Activated CD4-positive, CD25-positive, alpha-beta regulatory T cell treated with anti-CD3 and anti-CD28 coated beads, Interleukin-2, amount 50 U/mL, for 24 hours (primary cell): ENCODE measurements at regions not wholly inside any gene's neighbourhood (a gene's known extent, or its start where the extent isn't known, plus 50 kb on each side); places are given as distances from the start of the nearest gene placed in this dataset.

Experiments
- ATAC-seq, 2 donors: fragments of 150-1000 bp; cut with Tn5 transposase; one replicate each; pipeline ENCODE4 v1.10.0; 2021; ENCODE audit warnings: mild to moderate bottlenecking in 1 of 2, moderate library complexity in 1 of 2

- ATAC-seq: no peak
Observed at GRCh38 chr20:17810847-17811627, 111.3 kb downstream of the BANF2 start.

GRCh38 chr20:17810062-17810631, 110.4 kb downstream of the BANF2 start:
- no peak for ATAC-seq

- ATAC-seq: no peak
Observed at GRCh38 chr20:17809362-17810061, 109.7 kb downstream of the BANF2 start.

- no peak for ATAC-seq
Observed at GRCh38 chr20:17808782-17809181, 109.0 kb downstream of the BANF2 start.

GRCh38 chr20:17808357-17808756, 108.6 kb downstream of the BANF2 start:
- no peak for ATAC-seq

- ATAC-seq: no peak
Observed at GRCh38 chr20:17807651-17808050, 107.9 kb downstream of the BANF2 start.

- no peak for ATAC-seq
Observed at GRCh38 chr20:17806739-17807441, 107.1 kb downstream of the BANF2 start.

GRCh38 chr20:17806107-17806506, 106.3 kb downstream of the BANF2 start:
- no peak for ATAC-seq

GRCh38 chr20:17803765-17804164, 104.0 kb downstream of the BANF2 start:
- no peak for ATAC-seq

GRCh38 chr20:17799575-17800227, 99.9 kb downstream of the BANF2 start:
- ATAC-seq: no peak

GRCh38 chr20:17798601-17799000, 98.8 kb downstream of the BANF2 start:
- no peak for ATAC-seq

- ATAC-seq: no peak
Observed at GRCh38 chr20:17797579-17797978, 97.8 kb downstream of the BANF2 start.

GRCh38 chr20:17797161-17797560, 97.4 kb downstream of the BANF2 start:
- no peak for ATAC-seq

GRCh38 chr20:17796091-17796563, 96.4 kb downstream of the BANF2 start:
- ATAC-seq: no peak

- no peak for ATAC-seq
Observed at GRCh38 chr20:17795501-17796071, 95.8 kb downstream of the BANF2 start.

- ATAC-seq: no peak
Observed at GRCh38 chr20:17795003-17795402, 95.2 kb downstream of the BANF2 start.

- ATAC-seq: no peak
Observed at GRCh38 chr20:17794400-17794799, 94.6 kb downstream of the BANF2 start.

- no peak for ATAC-seq
Observed at GRCh38 chr20:17793986-17794385, 94.2 kb downstream of the BANF2 start.

- no peak for ATAC-seq
Observed at GRCh38 chr20:17790296-17790695, 90.5 kb downstream of the BANF2 start.

GRCh38 chr20:17787816-17788215, 88.0 kb downstream of the BANF2 start:
- ATAC-seq: no peak

GRCh38 chr20:17786221-17786718, 86.5 kb downstream of the BANF2 start:
- ATAC-seq: no peak
